ENCODE measurements at regions not wholly inside any gene's neighbourhood (a gene's known extent, or its start where the extent isn't known, plus 50 kb on each side); places are given as distances from the start of the nearest gene placed in this dataset.
"Not testable (repeated sequence)": the region's sequence is repeated elsewhere in the genome, so short reads cannot be mapped to it uniquely, and the experiment has no call there.

DNA sequence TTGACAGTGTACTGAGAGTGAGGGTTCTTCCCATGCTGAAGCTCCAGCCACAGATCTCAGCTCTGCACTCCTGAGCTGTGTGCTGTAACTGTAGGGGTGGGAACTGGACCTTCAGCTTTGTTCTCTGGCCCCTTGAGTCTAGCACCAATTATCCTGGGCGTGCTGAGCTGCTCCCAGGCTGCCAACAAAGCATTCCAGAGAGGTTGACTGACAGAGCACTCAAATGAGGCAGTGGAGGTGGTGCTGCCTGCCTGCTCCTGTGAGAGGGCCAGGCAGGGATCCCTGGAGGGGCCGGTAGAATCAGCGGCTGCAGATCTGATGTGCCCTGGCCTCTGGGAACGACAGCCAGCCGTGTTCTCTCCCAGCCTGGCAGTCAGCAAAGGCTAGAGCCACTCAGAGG lies 375.7 kb upstream of the AADAT start:
- Histone ChIP-seq H3K27me3 (ENCODE audit: low read depth, low read length) (no peaks in the 10 kb centered on the region), H3K27ac (ENCODE audit: low read length) (no peak overlapping the region), H3K36me3 (ENCODE audit: control insufficient read depth in 1 of 2, insufficient read depth in 2 of 2, low read length in 2 of 2) (no peaks in the 10 kb centered on the region), H3K9me3 (ENCODE audit: control insufficient read depth in 1 of 2, low read length in 2 of 2) (no peaks in the 10 kb centered on the region), H3K4me1 (ENCODE audit: control insufficient read depth in 1 of 2, insufficient read depth in 2 of 2, low read length in 2 of 2) (no peaks in the 10 kb centered on the region), H3K4me3 (ENCODE audit: low read depth in 1 of 2, low read length in 2 of 2) (no peak overlapping the region)

DNA sequence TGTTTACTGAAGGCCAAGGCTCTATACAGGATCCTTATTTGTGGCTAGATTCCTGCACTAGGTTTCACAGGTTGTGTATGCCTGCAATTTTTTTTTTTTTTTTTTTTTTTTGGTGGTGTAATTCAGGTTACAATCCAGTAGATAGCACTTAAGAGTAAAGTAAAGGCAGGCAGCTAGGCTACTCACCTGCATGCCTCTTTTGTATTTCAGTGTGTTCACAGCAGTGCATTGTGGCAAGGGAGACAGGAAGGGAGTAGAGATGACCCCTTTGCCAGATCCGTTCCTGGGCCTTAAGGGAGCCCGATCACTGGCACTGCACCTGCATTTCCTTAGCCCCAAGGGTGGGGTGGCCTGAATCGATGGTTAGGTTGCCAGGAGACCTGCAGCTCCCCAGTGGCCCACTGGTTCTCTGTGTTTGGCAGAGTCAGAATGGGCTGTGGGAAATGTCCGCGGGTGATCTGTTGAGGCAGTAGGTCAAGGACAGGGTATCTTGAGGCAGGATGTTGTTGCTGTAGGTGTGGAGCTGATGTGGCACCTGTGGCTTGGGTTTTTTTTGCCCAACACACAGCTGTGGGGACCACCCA lies 374.9 kb upstream of the AADAT start:
- Histone ChIP-seq H3K36me3 (ENCODE audit: control insufficient read depth in 1 of 2, insufficient read depth in 2 of 2, low read length in 2 of 2) (no peaks in the 10 kb centered on the region), H3K4me3 (ENCODE audit: low read depth in 1 of 2, low read length in 2 of 2) (no peak overlapping the region), H3K9me3 (ENCODE audit: control insufficient read depth in 1 of 2, low read length in 2 of 2) (no peaks in the 10 kb centered on the region), H3K27me3 (ENCODE audit: low read depth, low read length) (no peaks in the 10 kb centered on the region), H3K27ac (ENCODE audit: low read length) (no peak overlapping the region), H3K4me1 (ENCODE audit: control insufficient read depth in 1 of 2, insufficient read depth in 2 of 2, low read length in 2 of 2) (no peaks in the 10 kb centered on the region)

DNA sequence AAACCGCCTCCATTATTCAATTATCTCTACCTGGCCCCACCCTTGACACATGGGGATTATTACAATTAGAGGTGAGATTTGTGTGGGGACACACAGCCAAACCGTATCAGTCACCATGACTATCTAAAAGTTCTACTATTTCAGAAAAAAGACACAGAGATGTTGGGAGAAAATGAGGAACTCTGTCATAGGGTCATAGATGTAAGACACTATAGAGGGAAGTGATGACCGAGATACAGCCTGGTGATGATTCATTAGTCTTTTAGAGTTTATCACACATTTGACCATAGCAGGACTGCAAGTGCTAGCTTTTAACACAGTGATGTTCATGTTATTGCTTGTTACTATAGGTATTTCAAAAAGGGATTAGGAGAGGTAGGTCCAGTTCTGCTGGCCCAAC lies 357.0 kb upstream of the AADAT start:
- Histone ChIP-seq H3K27ac (ENCODE audit: low read length) (no peak overlapping the region), H3K4me1 (ENCODE audit: control insufficient read depth in 1 of 2, insufficient read depth in 2 of 2, low read length in 2 of 2) (no peaks in the 10 kb centered on the region), H3K9me3 (ENCODE audit: control insufficient read depth in 1 of 2, low read length in 2 of 2) (no peaks in the 10 kb centered on the region), H3K36me3 (ENCODE audit: control insufficient read depth in 1 of 2, insufficient read depth in 2 of 2, low read length in 2 of 2) (no peaks in the 10 kb centered on the region), H3K27me3 (ENCODE audit: low read depth, low read length) (no peaks in the 10 kb centered on the region), H3K4me3 (ENCODE audit: low read depth in 1 of 2, low read length in 2 of 2) (no peak overlapping the region)

DNA sequence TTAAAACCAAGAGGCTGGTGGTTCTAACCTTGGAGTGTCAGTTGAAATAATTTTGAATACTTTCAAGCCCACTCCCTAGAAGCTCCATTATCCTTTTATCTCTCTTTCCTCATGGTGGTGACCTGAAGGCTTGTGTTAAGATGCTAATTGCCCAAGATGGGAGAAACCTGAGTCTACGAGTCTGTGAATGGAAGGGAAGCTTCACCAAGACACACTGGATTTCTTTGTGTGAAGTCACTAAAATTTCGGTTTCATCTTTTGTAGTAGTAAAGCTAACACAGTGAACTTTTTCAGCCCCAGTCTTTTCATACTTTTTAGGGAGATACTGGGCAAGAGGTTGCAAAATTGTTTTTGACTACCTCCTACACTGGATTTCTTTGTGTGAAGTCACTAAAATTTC lies 351.4 kb upstream of the AADAT start:
- not testable (repeated sequence) for H3K4me1 ChIP-seq (ENCODE audit: control insufficient read depth in 1 of 2, insufficient read depth in 2 of 2, low read length in 2 of 2); H3K9me3 ChIP-seq (ENCODE audit: control insufficient read depth in 1 of 2, low read length in 2 of 2); H3K36me3 ChIP-seq (ENCODE audit: control insufficient read depth in 1 of 2, insufficient read depth in 2 of 2, low read length in 2 of 2); H3K4me3 ChIP-seq (ENCODE audit: low read depth in 1 of 2, low read length in 2 of 2); H3K27ac ChIP-seq (ENCODE audit: low read length); H3K27me3 ChIP-seq (ENCODE audit: low read depth, low read length)

DNA sequence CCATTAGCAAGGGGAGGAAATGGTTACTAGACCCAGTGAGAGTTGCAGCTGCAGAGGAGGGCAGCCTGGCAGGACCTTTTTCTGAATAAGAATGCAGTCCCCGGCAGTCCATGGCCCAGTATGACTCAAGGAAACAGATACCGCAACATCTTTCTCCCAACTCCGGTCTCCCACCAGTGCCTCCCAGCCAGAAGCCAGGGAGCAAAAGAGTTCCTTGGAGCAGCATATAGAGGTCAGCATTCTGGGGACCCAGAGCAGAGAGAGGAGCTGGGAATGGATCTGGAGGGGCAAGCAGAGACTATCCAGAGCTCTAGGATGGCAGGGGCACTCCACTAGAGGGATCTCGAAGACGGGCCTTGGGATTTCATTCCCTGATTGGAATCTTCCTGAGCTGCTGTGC lies 339.2 kb upstream of the AADAT start:
- H3K4me1 ChIP-seq (ENCODE audit: control insufficient read depth in 1 of 2, insufficient read depth in 2 of 2, low read length in 2 of 2): no peaks in the 10 kb centered on the region
- H3K9me3 ChIP-seq (ENCODE audit: control insufficient read depth in 1 of 2, low read length in 2 of 2): no peaks in the 10 kb centered on the region
- H3K27ac ChIP-seq (ENCODE audit: low read length): no peak overlapping the region
- H3K27me3 ChIP-seq (ENCODE audit: low read depth, low read length): no peaks in the 10 kb centered on the region
- no peaks in the 10 kb centered on the region for H3K36me3 ChIP-seq (ENCODE audit: control insufficient read depth in 1 of 2, insufficient read depth in 2 of 2, low read length in 2 of 2)
- H3K4me3 ChIP-seq (ENCODE audit: low read depth in 1 of 2, low read length in 2 of 2): no peak overlapping the region

DNA sequence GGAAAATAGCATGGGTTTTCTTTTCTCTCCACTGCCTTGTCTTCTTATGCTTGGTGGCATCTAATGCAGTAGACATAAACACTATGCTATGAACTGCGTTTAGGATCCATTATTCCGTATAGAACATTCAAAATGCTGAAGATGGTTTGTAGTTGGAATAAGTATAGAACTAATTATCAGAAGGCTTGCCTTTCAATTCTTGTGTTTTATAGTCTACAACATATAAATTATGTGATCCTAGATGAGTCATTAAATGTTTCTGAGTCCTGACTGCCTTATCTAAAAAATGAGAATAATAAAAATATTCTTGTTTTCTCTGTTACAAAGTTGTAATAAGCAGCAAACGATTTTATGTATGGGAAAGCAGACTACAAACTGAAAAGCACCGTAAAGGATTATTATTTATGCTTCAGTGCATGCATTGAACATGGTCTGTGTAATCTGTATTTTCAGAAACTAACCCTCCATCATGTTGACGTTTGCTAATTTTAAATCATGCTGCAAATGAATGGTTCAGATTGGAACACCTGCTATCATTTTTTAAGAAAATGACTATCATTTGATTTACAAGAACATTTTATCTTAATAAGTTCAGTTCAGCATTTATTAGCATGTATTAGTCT lies 335.9 kb upstream of the AADAT start:
- Histone ChIP-seq H3K4me3 (ENCODE audit: low read depth in 1 of 2, low read length in 2 of 2) (no peak overlapping the region), H3K27me3 (ENCODE audit: low read depth, low read length) (no peaks in the 10 kb centered on the region), H3K36me3 (ENCODE audit: control insufficient read depth in 1 of 2, insufficient read depth in 2 of 2, low read length in 2 of 2) (no peaks in the 10 kb centered on the region), H3K9me3 (ENCODE audit: control insufficient read depth in 1 of 2, low read length in 2 of 2) (peaks cover 0 to under 1% of the 10 kb centered on the region in 2 donors), H3K4me1 (ENCODE audit: control insufficient read depth in 1 of 2, insufficient read depth in 2 of 2, low read length in 2 of 2) (no peaks in the 10 kb centered on the region), H3K27ac (ENCODE audit: low read length) (no peak overlapping the region)

DNA sequence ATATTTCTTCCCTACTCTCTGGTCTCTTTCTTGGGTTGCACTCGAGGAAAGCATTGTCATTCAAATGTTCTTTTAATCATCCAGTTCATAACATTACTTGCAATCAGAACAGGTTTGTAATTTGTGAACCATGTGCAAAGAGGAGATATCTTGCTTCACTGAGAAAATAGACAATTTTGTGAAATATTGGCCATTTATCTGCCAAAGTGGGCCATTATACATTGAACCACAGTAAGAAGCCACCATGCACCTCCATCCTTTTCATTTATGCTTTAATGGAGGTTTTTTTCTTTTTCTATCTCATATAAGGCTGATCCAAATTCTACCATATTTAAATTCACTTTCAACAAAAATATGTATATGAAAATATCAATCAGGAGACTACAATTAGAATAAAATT lies 335.3 kb upstream of the AADAT start:
- no peak overlapping the region for H3K27ac ChIP-seq (ENCODE audit: low read length)
- H3K9me3 ChIP-seq (ENCODE audit: control insufficient read depth in 1 of 2, low read length in 2 of 2): peaks cover 0 to 5% of the 10 kb centered on the region in 2 donors
- H3K4me3 ChIP-seq (ENCODE audit: low read depth in 1 of 2, low read length in 2 of 2): no peak overlapping the region
- H3K4me1 ChIP-seq (ENCODE audit: control insufficient read depth in 1 of 2, insufficient read depth in 2 of 2, low read length in 2 of 2): no peaks in the 10 kb centered on the region
- no peaks in the 10 kb centered on the region for H3K36me3 ChIP-seq (ENCODE audit: control insufficient read depth in 1 of 2, insufficient read depth in 2 of 2, low read length in 2 of 2)
- no peaks in the 10 kb centered on the region for H3K27me3 ChIP-seq (ENCODE audit: low read depth, low read length)

DNA sequence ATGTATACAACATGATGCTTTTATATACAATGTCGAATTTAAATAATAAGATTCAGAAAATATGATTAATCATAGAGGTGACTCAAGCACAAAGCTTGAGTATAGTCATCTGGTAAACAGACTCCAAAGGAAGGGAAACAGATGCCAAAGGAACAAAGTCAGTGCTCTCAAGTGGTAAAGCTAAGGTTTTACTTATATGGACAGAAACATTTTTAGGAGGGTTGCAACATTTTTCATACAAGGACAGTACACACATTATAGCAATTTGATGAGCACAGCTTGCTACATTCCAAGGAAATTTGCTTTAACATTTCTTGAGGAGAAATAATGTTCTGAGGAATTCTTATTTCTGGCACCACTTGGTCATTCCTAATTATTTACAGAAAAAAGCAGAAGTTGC lies 333.4 kb upstream of the AADAT start:
- Histone ChIP-seq H3K36me3 (ENCODE audit: control insufficient read depth in 1 of 2, insufficient read depth in 2 of 2, low read length in 2 of 2) (no peaks in the 10 kb centered on the region), H3K4me3 (ENCODE audit: low read depth in 1 of 2, low read length in 2 of 2) (no peak overlapping the region)

DNA sequence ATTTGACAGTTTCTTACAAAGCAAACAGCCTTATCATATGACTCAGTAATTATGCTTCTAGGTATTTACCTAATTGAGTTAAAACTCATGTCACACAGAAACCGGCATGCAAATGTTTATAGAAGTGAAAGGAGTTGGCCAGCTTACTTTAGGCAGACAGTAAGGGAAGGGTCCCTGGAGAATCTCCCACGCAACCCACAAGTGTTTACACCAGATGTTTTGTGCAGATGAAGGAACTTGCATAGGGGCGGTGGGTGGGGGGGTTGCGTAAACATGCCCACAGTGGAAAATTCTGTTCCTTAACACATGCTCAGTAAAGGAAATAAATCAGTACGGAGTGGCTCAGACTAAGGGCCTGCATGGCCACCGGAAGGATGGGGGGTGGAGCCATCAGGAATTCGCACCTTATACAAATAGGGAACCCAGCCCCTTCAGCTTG lies 330.5 kb upstream of the AADAT start:
- Histone ChIP-seq H3K4me3 (ENCODE audit: low read depth in 1 of 2, low read length in 2 of 2) (no peak overlapping the region), H3K4me1 (ENCODE audit: control insufficient read depth in 1 of 2, insufficient read depth in 2 of 2, low read length in 2 of 2) (no peaks in the 10 kb centered on the region), H3K27ac (ENCODE audit: low read length) (no peak overlapping the region), H3K27me3 (ENCODE audit: low read depth, low read length) (no peaks in the 10 kb centered on the region), H3K36me3 (ENCODE audit: control insufficient read depth in 1 of 2, insufficient read depth in 2 of 2, low read length in 2 of 2) (no peaks in the 10 kb centered on the region), H3K9me3 (ENCODE audit: control insufficient read depth in 1 of 2, low read length in 2 of 2) (peaks cover 0 to 11% of the 10 kb centered on the region in 2 donors)

More for the DNA sequence above, 333.4 kb upstream of the AADAT start:
- H3K4me1 ChIP-seq (ENCODE audit: control insufficient read depth in 1 of 2, insufficient read depth in 2 of 2, low read length in 2 of 2): no peaks in the 10 kb centered on the region
- peaks cover 0 to 11% of the 10 kb centered on the region in 2 donors for H3K9me3 ChIP-seq (ENCODE audit: control insufficient read depth in 1 of 2, low read length in 2 of 2)
- no peaks in the 10 kb centered on the region for H3K27me3 ChIP-seq (ENCODE audit: low read depth, low read length)
- no peak overlapping the region for H3K27ac ChIP-seq (ENCODE audit: low read length)

DNA sequence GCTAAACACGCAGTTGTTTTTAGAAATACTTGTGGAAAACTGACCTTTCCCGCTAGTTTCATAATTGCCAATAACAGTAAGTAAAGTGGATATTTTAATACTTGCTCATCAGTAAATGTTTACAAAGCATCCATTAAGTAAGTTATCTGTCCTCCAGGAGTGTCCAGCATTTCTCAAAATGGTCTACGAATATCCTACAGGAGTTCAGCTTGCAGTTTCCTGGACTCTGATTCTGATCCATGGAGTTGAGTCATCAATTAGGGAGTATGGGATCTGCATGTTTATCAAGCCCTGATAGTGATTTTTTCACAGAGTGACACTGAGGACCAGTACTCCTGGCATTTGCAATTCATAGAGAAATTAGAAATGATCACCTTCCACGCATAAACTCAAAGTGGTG lies 325.2 kb upstream of the AADAT start:
- Histone ChIP-seq H3K36me3 (ENCODE audit: control insufficient read depth in 1 of 2, insufficient read depth in 2 of 2, low read length in 2 of 2) (no peaks in the 10 kb centered on the region), H3K27me3 (ENCODE audit: low read depth, low read length) (no peaks in the 10 kb centered on the region), H3K27ac (ENCODE audit: low read length) (no peak overlapping the region), H3K4me1 (ENCODE audit: control insufficient read depth in 1 of 2, insufficient read depth in 2 of 2, low read length in 2 of 2) (no peaks in the 10 kb centered on the region), H3K9me3 (ENCODE audit: control insufficient read depth in 1 of 2, low read length in 2 of 2) (peaks cover 0 to 8% of the 10 kb centered on the region in 2 donors), H3K4me3 (ENCODE audit: low read depth in 1 of 2, low read length in 2 of 2) (no peak overlapping the region)

DNA sequence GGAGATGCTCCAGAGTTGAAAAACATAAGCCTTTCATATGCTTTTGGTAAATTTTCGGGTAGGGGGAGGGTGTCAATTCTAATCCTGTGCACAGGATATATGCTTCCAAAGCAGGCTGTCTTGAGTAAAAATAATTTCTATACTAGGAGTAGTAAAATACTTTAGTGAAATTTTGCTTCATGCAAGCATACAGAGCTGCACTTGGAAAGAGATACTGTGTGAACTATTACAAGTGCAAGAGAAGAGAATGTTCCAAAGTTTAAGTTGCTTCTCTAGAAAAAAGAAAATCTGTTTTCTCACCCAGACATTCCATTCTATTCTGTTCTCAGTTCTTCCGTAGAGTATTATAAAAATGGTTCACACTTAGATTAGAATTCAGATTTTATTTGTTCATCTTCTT lies 324.6 kb upstream of the AADAT start:
- Histone ChIP-seq H3K4me1 (ENCODE audit: control insufficient read depth in 1 of 2, insufficient read depth in 2 of 2, low read length in 2 of 2) (no peaks in the 10 kb centered on the region), H3K27me3 (ENCODE audit: low read depth, low read length) (no peaks in the 10 kb centered on the region), H3K9me3 (ENCODE audit: control insufficient read depth in 1 of 2, low read length in 2 of 2) (peaks cover 0 to 6% of the 10 kb centered on the region in 2 donors), H3K36me3 (ENCODE audit: control insufficient read depth in 1 of 2, insufficient read depth in 2 of 2, low read length in 2 of 2) (no peaks in the 10 kb centered on the region), H3K4me3 (ENCODE audit: low read depth in 1 of 2, low read length in 2 of 2) (no peak overlapping the region), H3K27ac (ENCODE audit: low read length) (no peak overlapping the region)

DNA sequence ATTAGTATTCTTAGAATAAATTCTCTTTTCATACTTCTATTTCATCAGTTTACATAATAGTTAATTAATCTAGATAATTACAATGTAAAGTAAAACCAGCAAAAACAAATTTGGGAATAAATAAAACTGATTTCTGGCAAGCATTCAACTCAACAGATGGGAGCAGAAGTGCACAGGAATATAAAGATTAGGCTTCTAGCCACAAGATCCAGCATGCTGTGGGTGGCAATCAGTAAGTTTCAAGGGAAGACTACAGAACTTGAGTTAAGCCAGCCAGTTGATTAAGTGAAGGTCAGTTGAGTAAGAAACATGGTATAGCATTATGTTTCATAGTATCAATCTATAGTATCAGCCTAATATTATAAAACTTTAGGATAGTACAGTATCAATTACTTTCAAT lies 324.2 kb upstream of the AADAT start:
- Histone ChIP-seq H3K27ac (ENCODE audit: low read length) (no peak overlapping the region), H3K27me3 (ENCODE audit: low read depth, low read length) (no peaks in the 10 kb centered on the region), H3K36me3 (ENCODE audit: control insufficient read depth in 1 of 2, insufficient read depth in 2 of 2, low read length in 2 of 2) (no peaks in the 10 kb centered on the region), H3K4me1 (ENCODE audit: control insufficient read depth in 1 of 2, insufficient read depth in 2 of 2, low read length in 2 of 2) (no peaks in the 10 kb centered on the region), H3K4me3 (ENCODE audit: low read depth in 1 of 2, low read length in 2 of 2) (no peak overlapping the region), H3K9me3 (ENCODE audit: control insufficient read depth in 1 of 2, low read length in 2 of 2) (peaks cover 0 to 7% of the 10 kb centered on the region in 2 donors)

Measured in muscle layer of duodenum (tissue), 2 donors.